GM23248 (cell line): ENCODE measurements at regions not wholly inside any gene's neighbourhood (a gene's known extent, or its start where the extent isn't known, plus 50 kb on each side); places are given as distances from the start of the nearest gene placed in this dataset.

Experiments
- EZH2 ChIP-seq: fragments of 200-600 bp; sonication (generic); IDR thresholded peaks from 2 replicates; pipeline ENCODE4 v1.6.1; 2018; ENCODE audit warnings: antibody characterized with exemption, mild to moderate bottlenecking; ENCODE audit not compliant: insufficient read depth, poor library complexity, severe bottlenecking
- EZH2phosphoT487 ChIP-seq: fragments of 200-600 bp; sonication (generic); IDR thresholded peaks from 2 replicates; pipeline ENCODE4 v1.6.1; 2018; ENCODE audit warnings: antibody characterized with exemption, moderate library complexity, mild to moderate bottlenecking, low read depth; ENCODE audit not compliant: insufficient read depth

- TF ChIP-seq EZH2phosphoT487 (no peak), EZH2 (no peak)
Observed at GRCh38 chr5:67293226-67293625, 96.6 kb upstream of the CD180 start.
